AG09319 (cell line): ENCODE measurements at regions not wholly inside any gene's neighbourhood (a gene's known extent, or its start where the extent isn't known, plus 50 kb on each side); places are given as distances from the start of the nearest gene placed in this dataset.

ENCODE experiments used
- DNase-seq: peaks from one replicate; pipeline ENCODE4 v3.0.0-alpha.2; 2010; ENCODE audit warnings: low read depth; ENCODE audit errors: extremely low read depth
- TF ChIP-seq, protein P1 (sequence below): IDR thresholded peaks from 2 replicates; pipeline ENCODE4 v1.5.1; 2011; ENCODE audit warnings: low read depth, mild to moderate bottlenecking, inconsistent platforms, low read length, moderate library complexity

DNA sequence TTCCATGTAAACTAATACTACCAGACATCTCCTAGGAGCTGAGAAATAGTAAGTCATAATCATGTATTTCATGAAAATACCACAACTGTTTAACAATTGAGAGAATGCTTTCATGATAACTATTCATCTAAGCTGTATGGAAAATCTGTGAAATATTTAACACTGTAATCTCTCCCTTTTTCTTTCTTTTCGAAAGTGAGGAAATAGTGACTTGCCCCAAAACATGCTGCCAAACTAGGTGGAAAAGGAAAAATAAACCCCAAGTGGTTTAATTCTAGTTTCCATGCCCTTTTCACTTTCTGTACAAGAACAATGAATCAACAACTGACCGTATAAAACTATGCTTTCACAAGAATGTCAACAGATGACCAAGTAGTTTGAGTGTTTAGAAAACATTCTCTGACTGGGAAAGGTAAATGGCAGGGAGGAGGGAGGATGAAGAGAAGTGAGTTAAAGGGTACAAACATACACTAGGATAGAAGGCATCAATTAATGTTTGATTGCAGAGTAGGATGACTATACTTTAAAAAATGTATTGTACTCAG lies 147.5 kb upstream of the AVPR1A start:
- no peak for DNase-seq
- TF ChIP-seq, protein P1, sequence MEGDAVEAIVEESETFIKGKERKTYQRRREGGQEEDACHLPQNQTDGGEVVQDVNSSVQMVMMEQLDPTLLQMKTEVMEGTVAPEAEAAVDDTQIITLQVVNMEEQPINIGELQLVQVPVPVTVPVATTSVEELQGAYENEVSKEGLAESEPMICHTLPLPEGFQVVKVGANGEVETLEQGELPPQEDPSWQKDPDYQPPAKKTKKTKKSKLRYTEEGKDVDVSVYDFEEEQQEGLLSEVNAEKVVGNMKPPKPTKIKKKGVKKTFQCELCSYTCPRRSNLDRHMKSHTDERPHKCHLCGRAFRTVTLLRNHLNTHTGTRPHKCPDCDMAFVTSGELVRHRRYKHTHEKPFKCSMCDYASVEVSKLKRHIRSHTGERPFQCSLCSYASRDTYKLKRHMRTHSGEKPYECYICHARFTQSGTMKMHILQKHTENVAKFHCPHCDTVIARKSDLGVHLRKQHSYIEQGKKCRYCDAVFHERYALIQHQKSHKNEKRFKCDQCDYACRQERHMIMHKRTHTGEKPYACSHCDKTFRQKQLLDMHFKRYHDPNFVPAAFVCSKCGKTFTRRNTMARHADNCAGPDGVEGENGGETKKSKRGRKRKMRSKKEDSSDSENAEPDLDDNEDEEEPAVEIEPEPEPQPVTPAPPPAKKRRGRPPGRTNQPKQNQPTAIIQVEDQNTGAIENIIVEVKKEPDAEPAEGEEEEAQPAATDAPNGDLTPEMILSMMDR = no peak

- TF ChIP-seq, protein P1 = no peak
- peak; percentile 25 for DNase-seq
Observed at GRCh38 chr12:63294327-63294632, 143.3 kb upstream of the AVPR1A start.

GRCh38 chr12:63292471-63293221 lies 141.6 kb upstream of the AVPR1A start:
- TF ChIP-seq, protein P1 = no peak
- DNase-seq = no peak

GRCh38 chr12:63276537-63277365 lies 125.8 kb upstream of the AVPR1A start:
- DNase-seq = peak; percentile 2
- TF ChIP-seq, protein P1 = peak; percentile 64

GRCh38 chr12:63266988-63267387 lies 116.0 kb upstream of the AVPR1A start:
- DNase-seq = no peak
- TF ChIP-seq, protein P1 = no peak

GRCh38 chr12:63264629-63265028 lies 113.6 kb upstream of the AVPR1A start:
- DNase-seq = no peak
- TF ChIP-seq, protein P1 = no peak

DNA sequence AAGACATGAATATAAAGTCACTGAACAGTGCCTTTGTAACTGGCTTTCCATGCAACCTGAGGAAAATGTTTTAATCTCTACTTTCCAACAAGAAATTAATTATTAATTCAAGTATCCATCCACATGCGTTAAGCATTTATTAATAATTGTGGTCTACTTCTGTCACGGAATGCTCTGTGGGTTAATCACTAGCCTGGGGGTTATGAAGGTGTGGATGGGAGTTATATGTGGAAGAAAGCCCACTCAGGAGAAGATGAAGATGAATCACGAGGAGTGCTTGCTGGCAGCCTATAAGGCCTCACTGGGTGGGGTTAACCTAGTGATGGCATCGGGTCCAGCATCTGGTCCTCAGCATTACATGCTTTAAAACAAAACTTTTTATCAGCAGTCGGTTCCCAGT lies 99.5 kb upstream of the AVPR1A start:
- TF ChIP-seq, protein P1 = no peak
- DNase-seq = no peak
